GM21576 (cell line): ENCODE measurements at regions not wholly inside any gene's neighbourhood (a gene's known extent, or its start where the extent isn't known, plus 50 kb on each side); places are given as distances from the start of the nearest gene placed in this dataset.
"Not testable (repeated sequence)": the region's sequence is repeated elsewhere in the genome, so short reads cannot be mapped to it uniquely, and the experiment has no call there.

Source experiments
- ATAC-seq: cut with Tn5 transposase; IDR thresholded peaks from one replicate; pipeline ENCODE4 v1.9.1; 2021; ENCODE audit warnings: mild to moderate bottlenecking, moderate library complexity; ENCODE audit not compliant: unreplicated experiment

- no peak for ATAC-seq
Measured at GRCh38 chr1:238783633-238784032, 602.7 kb upstream of the CHRM3 start.

GRCh38 chr1:238779716-238780115 lies 606.7 kb upstream of the CHRM3 start:
- no peak for ATAC-seq

GRCh38 chr1:238778113-238778512 lies 608.3 kb upstream of the CHRM3 start:
- ATAC-seq = no peak

- ATAC-seq = no peak
Measured at GRCh38 chr1:238777551-238777950, 608.8 kb upstream of the CHRM3 start.

GRCh38 chr1:238776126-238776525 lies 610.2 kb upstream of the CHRM3 start:
- no peak for ATAC-seq

GRCh38 chr1:238772322-238772721 lies 614.0 kb upstream of the CHRM3 start:
- no peak for ATAC-seq

GRCh38 chr1:238767321-238767720 lies 619.0 kb upstream of the CHRM3 start:
- no peak for ATAC-seq

- ATAC-seq = no peak
Measured at GRCh38 chr1:238764779-238765178, 621.6 kb upstream of the CHRM3 start.

GRCh38 chr1:238753252-238753651 lies 633.1 kb upstream of the CHRM3 start:
- no peak for ATAC-seq

GRCh38 chr1:238752327-238752726 lies 634.0 kb upstream of the CHRM3 start:
- no peak for ATAC-seq

- ATAC-seq = no peak
Measured at GRCh38 chr1:238745069-238745468, 641.3 kb upstream of the CHRM3 start.

- no peak for ATAC-seq
Measured at GRCh38 chr1:238738892-238739291, 647.5 kb upstream of the CHRM3 start.

- no peak for ATAC-seq
Measured at GRCh38 chr1:238727670-238728069, 658.7 kb upstream of the CHRM3 start.

GRCh38 chr1:238722812-238723211 lies 663.6 kb upstream of the CHRM3 start:
- ATAC-seq = no peak

- ATAC-seq = no peak
Measured at GRCh38 chr1:238710697-238711096, 675.7 kb upstream of the CHRM3 start.

GRCh38 chr1:238701024-238701423 lies 685.3 kb upstream of the CHRM3 start:
- ATAC-seq = no peak

- ATAC-seq = no peak
Measured at GRCh38 chr1:238690415-238690814, 696.0 kb upstream of the CHRM3 start.

- ATAC-seq = not testable (repeated sequence)
Measured at GRCh38 chr1:238684576-238684975, 701.8 kb upstream of the CHRM3 start.

GRCh38 chr1:238681451-238681850 lies 704.9 kb upstream of the CHRM3 start:
- no peak for ATAC-seq

GRCh38 chr1:238681021-238681420 lies 705.3 kb upstream of the CHRM3 start:
- no peak for ATAC-seq

- ATAC-seq = no peak
Measured at GRCh38 chr1:238677567-238677966, 708.8 kb upstream of the CHRM3 start.

- no peak for ATAC-seq
Measured at GRCh38 chr1:238675221-238675620, 711.1 kb upstream of the CHRM3 start.

GRCh38 chr1:238674316-238674715 lies 712.1 kb upstream of the CHRM3 start:
- ATAC-seq = no peak

GRCh38 chr1:238673561-238673960 lies 712.8 kb upstream of the CHRM3 start:
- no peak for ATAC-seq
